ENCODE measurements at regions not wholly inside any gene's neighbourhood (a gene's known extent, or its start where the extent isn't known, plus 50 kb on each side); places are given as distances from the start of the nearest gene placed in this dataset.
"Not testable (repeated sequence)": the region's sequence is repeated elsewhere in the genome, so short reads cannot be mapped to it uniquely, and the experiment has no call there.

DNA sequence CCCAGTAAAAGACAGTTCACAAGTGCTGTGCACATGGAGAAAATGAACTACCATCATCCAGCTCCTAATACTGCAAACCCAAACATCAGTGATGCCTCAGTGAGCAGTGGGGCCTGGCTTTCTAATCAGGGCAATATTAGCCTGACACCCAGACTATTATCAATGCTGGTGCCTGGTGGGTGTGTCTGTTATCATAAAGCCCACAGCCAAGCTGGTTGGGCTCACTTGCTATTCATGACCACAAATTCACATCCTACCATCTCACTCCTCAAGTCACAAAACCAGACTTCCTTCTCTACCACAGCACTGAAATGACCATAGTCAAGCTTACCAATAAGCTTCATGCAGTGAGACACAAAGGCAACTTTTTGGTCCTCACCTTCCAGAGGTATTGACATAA is 180.8 kb upstream of the PLN start:
- no peak for DNase-seq (ENCODE audit: low read depth)
- no peak overlapping the region for H3K4me3 ChIP-seq (replicated peaks; ENCODE audit: low read depth, low read length)
- TF ChIP-seq, protein P1, sequence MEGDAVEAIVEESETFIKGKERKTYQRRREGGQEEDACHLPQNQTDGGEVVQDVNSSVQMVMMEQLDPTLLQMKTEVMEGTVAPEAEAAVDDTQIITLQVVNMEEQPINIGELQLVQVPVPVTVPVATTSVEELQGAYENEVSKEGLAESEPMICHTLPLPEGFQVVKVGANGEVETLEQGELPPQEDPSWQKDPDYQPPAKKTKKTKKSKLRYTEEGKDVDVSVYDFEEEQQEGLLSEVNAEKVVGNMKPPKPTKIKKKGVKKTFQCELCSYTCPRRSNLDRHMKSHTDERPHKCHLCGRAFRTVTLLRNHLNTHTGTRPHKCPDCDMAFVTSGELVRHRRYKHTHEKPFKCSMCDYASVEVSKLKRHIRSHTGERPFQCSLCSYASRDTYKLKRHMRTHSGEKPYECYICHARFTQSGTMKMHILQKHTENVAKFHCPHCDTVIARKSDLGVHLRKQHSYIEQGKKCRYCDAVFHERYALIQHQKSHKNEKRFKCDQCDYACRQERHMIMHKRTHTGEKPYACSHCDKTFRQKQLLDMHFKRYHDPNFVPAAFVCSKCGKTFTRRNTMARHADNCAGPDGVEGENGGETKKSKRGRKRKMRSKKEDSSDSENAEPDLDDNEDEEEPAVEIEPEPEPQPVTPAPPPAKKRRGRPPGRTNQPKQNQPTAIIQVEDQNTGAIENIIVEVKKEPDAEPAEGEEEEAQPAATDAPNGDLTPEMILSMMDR (IDR thresholded peaks at IDR 0.05; ENCODE audit: low read length, missing control alignments): no peak

DNA sequence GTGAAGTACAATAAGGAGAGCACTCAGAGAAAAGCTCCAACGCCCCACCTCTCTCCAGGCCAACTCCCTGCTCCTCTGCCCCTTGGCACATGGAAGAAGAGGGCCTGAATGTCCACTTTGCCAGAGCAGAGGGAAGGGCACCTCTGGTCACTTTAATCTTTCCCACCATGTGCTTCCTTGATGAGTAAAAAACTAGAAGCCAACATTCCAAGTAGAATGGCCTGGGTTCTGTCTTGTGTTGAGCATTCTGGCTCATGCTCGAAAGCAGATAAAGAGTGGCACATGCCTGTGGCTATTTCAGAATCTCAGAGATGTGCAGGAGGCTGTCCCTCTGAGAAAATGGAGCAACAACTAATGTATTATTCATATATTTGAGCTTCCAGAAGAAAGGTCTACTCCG is 177.4 kb upstream of the PLN start:
- H3K4me3 ChIP-seq (replicated peaks; ENCODE audit: low read depth, low read length): no peak overlapping the region
- TF ChIP-seq, protein P1 (IDR thresholded peaks at IDR 0.05; ENCODE audit: low read length, missing control alignments): no peak
- DNase-seq (ENCODE audit: low read depth): no peak

DNA sequence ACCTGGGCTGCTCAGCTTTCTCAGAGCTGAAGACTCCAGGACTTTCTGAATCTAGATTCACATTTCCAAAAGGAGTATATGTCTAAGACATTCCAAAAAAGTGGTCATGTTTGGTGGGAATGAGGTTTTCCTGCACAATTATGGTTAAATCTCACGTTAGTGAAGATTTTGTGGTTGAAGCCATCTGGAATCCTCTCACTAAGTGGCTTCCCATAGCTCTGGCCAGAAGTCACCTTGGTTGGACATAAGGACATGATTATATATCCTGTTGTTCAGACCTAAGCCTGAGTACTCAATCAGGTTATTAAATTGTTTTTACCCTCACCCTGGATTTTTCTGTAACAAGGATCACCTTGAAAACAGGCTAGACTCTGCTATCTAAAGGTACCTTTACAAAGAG is 176.1 kb upstream of the PLN start:
- DNase-seq (ENCODE audit: low read depth): no peak
- no peak overlapping the region for H3K4me3 ChIP-seq (replicated peaks; ENCODE audit: low read depth, low read length)
- TF ChIP-seq, protein P1 (IDR thresholded peaks at IDR 0.05; ENCODE audit: low read length, missing control alignments): no peak

DNA sequence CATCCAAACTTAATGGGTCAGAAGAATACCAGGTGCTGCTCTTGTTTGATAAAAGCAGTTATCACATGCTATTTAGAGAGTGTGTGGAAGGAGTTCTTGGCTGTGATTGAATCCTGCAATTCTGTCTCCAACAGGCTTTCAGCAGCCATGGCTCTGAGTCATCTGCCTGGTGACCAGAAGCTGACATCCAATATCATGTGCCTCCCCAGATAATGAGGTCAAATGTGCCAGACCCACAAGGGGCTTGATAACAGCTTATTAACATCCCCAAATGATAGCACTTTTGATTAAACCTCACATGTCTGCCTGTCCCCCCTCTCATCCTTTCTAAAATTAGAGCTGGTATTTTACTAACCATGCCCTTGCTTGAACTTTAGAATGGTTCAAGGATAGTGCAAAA is 175.7 kb upstream of the PLN start:
- no peak overlapping the region for H3K4me3 ChIP-seq (replicated peaks; ENCODE audit: low read depth, low read length)
- TF ChIP-seq, protein P1 (IDR thresholded peaks at IDR 0.05; ENCODE audit: low read length, missing control alignments): no peak

DNA sequence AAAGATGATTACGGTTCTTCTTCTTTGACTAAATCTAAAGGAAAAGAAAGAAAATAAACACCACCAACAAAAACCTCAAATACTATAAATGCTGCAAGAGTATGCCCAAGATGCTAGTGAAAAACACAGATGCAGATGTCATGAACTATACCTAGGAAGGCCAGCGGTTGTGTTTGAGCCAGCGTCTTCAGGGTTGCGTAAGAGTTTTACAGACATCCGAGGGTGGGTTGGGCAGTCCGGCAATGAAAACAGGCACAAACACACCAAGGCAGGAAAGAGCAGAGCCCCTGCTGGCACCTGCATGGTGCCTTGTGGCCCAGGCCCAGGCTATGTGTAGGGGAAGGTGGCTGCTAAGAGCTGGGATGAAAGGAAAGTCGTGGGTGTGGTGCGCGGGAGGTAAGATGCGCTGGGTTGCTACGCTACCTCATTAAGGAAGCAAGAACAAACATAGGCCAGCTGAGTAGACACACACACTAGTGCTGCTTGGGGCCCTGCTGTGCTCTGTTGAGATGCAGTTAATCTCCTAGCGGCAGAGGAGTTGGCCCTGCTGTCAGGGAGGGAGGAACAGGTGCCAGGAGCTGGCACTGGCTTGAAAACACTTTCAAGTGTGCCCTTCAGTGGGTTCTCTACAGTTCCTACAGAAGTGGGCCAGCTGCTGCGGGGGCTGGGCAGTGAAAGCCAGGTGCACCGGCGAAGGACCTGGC is 170.2 kb upstream of the PLN start:
- TF ChIP-seq, protein P1 (IDR thresholded peaks at IDR 0.05; ENCODE audit: low read length, missing control alignments): no peak
- no peak for DNase-seq (ENCODE audit: low read depth)
- H3K4me3 ChIP-seq (replicated peaks; ENCODE audit: low read depth, low read length): no peak overlapping the region

More for the DNA sequence above, 175.7 kb upstream of the PLN start:
- DNase-seq (ENCODE audit: low read depth): peak; percentile 16

DNA sequence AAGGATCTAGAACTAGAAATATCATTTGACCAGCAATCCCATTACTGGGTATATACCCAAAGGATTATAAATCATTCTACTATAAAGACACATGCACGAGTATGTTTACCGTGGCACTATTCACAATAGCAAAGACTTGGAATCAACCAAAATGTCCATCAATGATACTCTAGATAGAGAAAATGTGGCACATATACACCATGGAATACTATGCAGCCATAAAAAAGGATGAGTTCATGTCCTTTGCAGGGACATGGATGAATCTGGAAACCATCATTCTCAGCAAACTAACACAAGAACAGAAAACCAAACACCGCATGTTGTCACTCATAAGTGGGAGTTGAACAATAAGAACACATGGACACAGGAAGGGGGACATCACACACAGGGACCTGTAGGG is 167.5 kb upstream of the PLN start:
- DNase-seq (ENCODE audit: low read depth); H3K4me3 ChIP-seq (replicated peaks; ENCODE audit: low read depth, low read length): not testable (repeated sequence)

DNA sequence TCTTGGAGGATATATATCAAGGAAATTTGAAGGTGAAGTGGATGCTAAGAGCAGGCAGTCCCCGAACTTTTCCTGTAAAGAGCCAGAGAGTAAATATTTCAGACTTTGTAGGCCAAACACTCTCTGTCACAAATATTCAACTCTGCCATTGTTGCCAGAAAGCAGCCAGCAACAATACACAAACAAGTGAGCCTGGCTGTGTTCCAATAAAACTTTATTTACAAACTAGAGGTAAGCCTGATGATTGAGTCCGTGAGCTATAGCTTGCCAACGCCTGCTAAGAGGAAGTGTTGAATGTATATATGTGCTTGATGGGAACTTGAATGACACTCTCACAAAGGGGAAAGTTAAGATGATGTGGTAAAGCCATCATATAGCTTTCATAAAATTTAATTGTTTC is 166.0 kb upstream of the PLN start:
- TF ChIP-seq, protein P1 (IDR thresholded peaks at IDR 0.05; ENCODE audit: low read length, missing control alignments): no peak

More for the DNA sequence above, 166.0 kb upstream of the PLN start:
- no peak overlapping the region for H3K4me3 ChIP-seq (replicated peaks; ENCODE audit: low read depth, low read length)
- no peak for DNase-seq (ENCODE audit: low read depth)

Measured in fibroblast of pulmonary artery (primary cell).